Sigmoid colon (tissue), 4 donors: ENCODE measurements at regions not wholly inside any gene's neighbourhood (a gene's known extent, or its start where the extent isn't known, plus 50 kb on each side); places are given as distances from the start of the nearest gene placed in this dataset.
"Not testable (repeated sequence)": the region's sequence is repeated elsewhere in the genome, so short reads cannot be mapped to it uniquely, and the experiment has no call there.

Experiments
- POLR2A ChIP-seq, 2 donors: fragments of 450-650 bp; IDR thresholded peaks; one replicate each; pipeline ENCODE4 v1.6.1; 2016; ENCODE audit warnings: antibody characterized with exemption in 2 of 2, mild to moderate bottlenecking in 2 of 2, moderate library complexity in 2 of 2
- POLR2AphosphoS5 ChIP-seq, 4 donors: sonication (generic); formaldehyde crosslinking; IDR thresholded peaks; one replicate each; pipeline ENCODE4 v1.6.1; 2017; ENCODE audit warnings: antibody characterized with exemption in 4 of 4
- TF ChIP-seq, protein P1 (sequence below), 4 experiments: fragments of 450-650 bp in 3 of 4; fragments of 200-600 bp in 1 of 4; IDR thresholded peaks; one replicate each; pipeline ENCODE4 v1.5.1; 2016 to 2019; ENCODE audit warnings: antibody characterized with exemption in 4 of 4, mild to moderate bottlenecking in 3 of 4, moderate library complexity in 2 of 4

- TF ChIP-seq, protein P1, sequence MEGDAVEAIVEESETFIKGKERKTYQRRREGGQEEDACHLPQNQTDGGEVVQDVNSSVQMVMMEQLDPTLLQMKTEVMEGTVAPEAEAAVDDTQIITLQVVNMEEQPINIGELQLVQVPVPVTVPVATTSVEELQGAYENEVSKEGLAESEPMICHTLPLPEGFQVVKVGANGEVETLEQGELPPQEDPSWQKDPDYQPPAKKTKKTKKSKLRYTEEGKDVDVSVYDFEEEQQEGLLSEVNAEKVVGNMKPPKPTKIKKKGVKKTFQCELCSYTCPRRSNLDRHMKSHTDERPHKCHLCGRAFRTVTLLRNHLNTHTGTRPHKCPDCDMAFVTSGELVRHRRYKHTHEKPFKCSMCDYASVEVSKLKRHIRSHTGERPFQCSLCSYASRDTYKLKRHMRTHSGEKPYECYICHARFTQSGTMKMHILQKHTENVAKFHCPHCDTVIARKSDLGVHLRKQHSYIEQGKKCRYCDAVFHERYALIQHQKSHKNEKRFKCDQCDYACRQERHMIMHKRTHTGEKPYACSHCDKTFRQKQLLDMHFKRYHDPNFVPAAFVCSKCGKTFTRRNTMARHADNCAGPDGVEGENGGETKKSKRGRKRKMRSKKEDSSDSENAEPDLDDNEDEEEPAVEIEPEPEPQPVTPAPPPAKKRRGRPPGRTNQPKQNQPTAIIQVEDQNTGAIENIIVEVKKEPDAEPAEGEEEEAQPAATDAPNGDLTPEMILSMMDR (IDR thresholded peaks at IDR 0.05): not testable (repeated sequence)
- TF ChIP-seq POLR2A (IDR thresholded peaks at IDR 0.05): not testable (repeated sequence)
- peak in 1 of 4 donors; percentile 30 for TF ChIP-seq POLR2AphosphoS5 (IDR thresholded peaks at IDR 0.05)
Measured at GRCh38 chr7:55688684-55689681, 116.7 kb upstream of the VOPP1 start.
